BE2C (cell line): ENCODE measurements at regions not wholly inside any gene's neighbourhood (a gene's known extent, or its start where the extent isn't known, plus 50 kb on each side); places are given as distances from the start of the nearest gene placed in this dataset.
A peak's percentile ranks its signal among the peaks of the same experiment; 100 is the strongest.

ENCODE experiments used
- DNase-seq: peaks from one replicate; pipeline ENCODE4 v3.0.0-alpha.2; 2020
- H3K27me3 ChIP-seq: fragments of 250-450 bp; sonication (Bioruptor Pico); 2 replicates; pipeline ENCODE4 v1.5.1; 2020; ENCODE audit warnings: mild to moderate bottlenecking
- H3K36me3 ChIP-seq: fragments of 250-450 bp; sonication (Bioruptor Pico); 2 replicates; pipeline ENCODE4 v1.5.1; 2020; ENCODE audit warnings: mild to moderate bottlenecking
- H3K4me1 ChIP-seq: fragments of 250-450 bp; sonication (Bioruptor Pico); 2 replicates; pipeline ENCODE4 v1.5.1; 2020
- H3K4me3 ChIP-seq: 2 replicates; pipeline ENCODE4 v1.5.1; 2011; ENCODE audit warnings: low read depth, low read length
- H3K9me3 ChIP-seq: fragments of 250-450 bp; sonication (Bioruptor Pico); 2 replicates; pipeline ENCODE4 v1.5.1; 2020
- TF ChIP-seq, protein P1 (sequence below): IDR thresholded peaks from 2 replicates; pipeline ENCODE4 v1.5.1; 2012; ENCODE audit warnings: mild to moderate bottlenecking, low read depth, low read length

DNA sequence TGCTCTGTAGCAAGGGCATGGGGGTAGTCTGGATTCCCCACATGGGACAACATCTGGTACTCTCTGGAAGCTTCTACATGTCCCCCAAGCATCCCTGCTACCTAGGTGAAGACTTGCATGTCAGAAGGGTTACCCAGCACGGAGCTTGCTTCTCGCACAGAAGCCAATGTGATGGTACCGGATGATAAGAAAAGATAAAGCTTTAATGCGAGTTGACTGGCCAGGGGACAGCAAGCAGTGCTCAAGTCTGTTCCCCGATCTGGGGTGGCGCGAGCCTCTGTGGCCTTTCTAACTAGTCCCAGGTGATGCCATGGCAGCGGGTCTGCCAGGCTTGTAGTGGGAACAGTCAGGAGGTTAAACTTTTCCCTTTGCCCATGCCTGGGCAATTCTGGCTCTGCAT, 70.0 kb upstream of the TIAM2 start:
- no peak overlapping the region for H3K4me3 ChIP-seq
- no peaks in the 10 kb centered on the region for H3K27me3 ChIP-seq
- peaks cover 18% of the 10 kb centered on the region for H3K4me1 ChIP-seq
- no peaks in the 10 kb centered on the region for H3K36me3 ChIP-seq
- TF ChIP-seq, protein P1, sequence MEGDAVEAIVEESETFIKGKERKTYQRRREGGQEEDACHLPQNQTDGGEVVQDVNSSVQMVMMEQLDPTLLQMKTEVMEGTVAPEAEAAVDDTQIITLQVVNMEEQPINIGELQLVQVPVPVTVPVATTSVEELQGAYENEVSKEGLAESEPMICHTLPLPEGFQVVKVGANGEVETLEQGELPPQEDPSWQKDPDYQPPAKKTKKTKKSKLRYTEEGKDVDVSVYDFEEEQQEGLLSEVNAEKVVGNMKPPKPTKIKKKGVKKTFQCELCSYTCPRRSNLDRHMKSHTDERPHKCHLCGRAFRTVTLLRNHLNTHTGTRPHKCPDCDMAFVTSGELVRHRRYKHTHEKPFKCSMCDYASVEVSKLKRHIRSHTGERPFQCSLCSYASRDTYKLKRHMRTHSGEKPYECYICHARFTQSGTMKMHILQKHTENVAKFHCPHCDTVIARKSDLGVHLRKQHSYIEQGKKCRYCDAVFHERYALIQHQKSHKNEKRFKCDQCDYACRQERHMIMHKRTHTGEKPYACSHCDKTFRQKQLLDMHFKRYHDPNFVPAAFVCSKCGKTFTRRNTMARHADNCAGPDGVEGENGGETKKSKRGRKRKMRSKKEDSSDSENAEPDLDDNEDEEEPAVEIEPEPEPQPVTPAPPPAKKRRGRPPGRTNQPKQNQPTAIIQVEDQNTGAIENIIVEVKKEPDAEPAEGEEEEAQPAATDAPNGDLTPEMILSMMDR = no peak
- peak; percentile 31 for DNase-seq
- H3K9me3 ChIP-seq = no peaks in the 10 kb centered on the region

DNA sequence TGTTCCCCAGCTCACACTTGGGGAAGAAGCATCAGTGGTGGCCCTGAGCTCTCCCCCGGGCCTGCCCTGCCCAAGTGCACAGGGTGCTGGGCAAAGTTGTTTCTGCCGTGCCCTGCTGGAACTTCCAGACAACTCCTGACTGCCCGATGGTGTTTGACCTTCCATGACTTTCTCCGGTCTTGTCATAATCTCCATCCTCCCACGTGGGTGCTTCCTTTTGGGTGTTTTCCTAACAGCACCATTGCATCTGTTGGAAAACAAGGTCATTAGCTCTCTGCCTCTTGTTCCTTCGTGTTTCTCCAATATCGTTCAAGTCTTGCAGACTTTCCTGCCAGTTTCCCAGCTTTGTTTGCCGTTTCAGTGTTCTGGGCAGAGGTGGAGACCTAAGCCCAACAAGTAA, 68.7 kb upstream of the TIAM2 start:
- Histone ChIP-seq H3K27me3 (no peaks in the 10 kb centered on the region), H3K4me3 (no peak overlapping the region), H3K9me3 (no peaks in the 10 kb centered on the region), H3K36me3 (no peaks in the 10 kb centered on the region), H3K4me1 (peaks cover 21% of the 10 kb centered on the region)
- DNase-seq = no peak
- TF ChIP-seq, protein P1 = no peak

DNA sequence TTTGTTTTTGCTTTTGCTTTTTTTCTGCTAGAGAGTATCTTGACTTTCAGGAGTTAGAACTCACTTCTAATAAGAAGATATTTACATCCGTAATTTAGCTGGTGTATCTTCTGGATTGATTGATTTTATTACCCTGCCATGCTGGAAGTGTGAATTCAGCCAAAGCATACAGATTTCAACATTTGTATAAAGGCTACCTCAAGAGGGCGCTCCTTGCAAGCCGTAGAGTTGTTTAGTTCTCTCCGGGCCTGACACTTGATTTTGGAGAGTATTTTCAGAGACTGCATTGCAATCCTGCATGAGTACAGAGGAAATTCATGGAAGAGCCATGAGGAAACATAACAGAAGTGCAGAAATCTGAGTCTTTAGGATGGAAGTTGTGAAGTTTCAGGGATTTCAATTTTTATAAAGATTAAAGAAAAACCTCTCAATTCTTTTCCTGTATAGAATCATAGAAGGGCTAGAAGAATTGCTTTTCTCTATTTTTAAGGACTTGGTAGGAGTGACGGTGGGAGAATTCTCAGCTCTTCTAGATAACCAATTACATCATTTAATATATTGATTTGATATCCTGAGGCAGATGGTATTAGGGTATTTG, 66.7 kb upstream of the TIAM2 start:
- Histone ChIP-seq H3K4me1 (peaks cover 26% of the 10 kb centered on the region), H3K27me3 (no peaks in the 10 kb centered on the region), H3K4me3 (no peak overlapping the region), H3K36me3 (no peaks in the 10 kb centered on the region), H3K9me3 (no peaks in the 10 kb centered on the region)
- peak; percentile 73 for DNase-seq
- TF ChIP-seq, protein P1 = peak; percentile 92

DNA sequence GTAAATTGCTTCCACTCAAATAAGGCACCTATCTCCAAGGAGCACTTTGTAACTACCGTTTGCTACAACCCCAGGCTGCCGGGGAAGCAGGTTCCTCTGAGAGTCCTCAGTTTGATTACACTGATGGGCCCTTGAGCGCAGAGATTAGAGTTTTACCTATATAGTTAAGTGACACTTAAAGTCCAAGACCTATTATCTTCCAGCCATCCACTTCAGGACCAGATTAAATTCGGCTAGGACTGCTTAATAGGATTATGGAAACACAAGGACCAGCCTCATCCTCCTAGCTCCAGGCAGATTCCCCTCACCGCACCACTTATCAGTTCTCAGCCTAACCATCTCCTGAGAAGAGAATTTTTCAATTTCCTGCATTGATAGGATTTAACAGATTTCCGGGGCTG, 64.7 kb upstream of the TIAM2 start:
- H3K27me3 ChIP-seq = no peaks in the 10 kb centered on the region
- no peaks in the 10 kb centered on the region for H3K9me3 ChIP-seq
- peaks cover 18% of the 10 kb centered on the region for H3K4me1 ChIP-seq
- TF ChIP-seq, protein P1 = no peak
- no peak for DNase-seq
- H3K4me3 ChIP-seq = no peak overlapping the region
- H3K36me3 ChIP-seq = no peaks in the 10 kb centered on the region

DNA sequence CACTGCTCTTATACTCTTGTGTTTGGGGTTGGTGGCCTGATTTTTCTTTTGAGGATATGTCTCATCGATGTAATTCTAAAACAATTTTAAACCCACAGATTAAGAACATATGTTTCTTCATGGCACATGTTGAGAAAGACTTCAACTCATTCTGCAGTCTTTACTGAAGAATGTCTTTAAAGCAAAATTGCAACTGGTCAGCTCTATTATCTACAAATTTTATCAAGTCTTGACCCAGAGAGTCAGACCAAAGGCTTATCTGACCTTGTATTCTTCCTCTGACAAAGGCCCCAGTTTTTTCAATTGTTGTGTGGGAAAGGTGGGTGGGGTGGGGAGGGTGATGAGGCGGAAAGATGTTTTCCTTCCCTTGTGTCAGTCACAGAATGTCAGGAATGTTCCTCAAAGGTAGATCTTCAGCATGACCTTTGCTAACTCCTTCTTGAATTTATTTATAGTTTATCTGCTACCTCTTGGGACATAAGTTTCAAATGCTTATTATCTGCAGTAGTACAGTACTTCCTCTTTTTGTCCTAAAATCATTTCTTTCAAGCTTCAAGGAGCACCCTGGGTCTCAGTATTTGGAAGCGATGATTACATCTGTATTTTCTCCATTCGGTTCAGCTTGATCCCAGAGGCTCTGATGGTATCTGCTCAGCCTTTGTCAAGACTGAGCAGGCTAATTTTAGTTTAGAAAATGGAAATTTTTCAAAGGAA, 63.2 kb upstream of the TIAM2 start:
- Histone ChIP-seq H3K36me3 (no peaks in the 10 kb centered on the region), H3K9me3 (no peaks in the 10 kb centered on the region), H3K27me3 (no peaks in the 10 kb centered on the region), H3K4me1 (peaks cover 18% of the 10 kb centered on the region), H3K4me3 (no peak overlapping the region)
- TF ChIP-seq, protein P1 = no peak
- DNase-seq = no peak

DNA sequence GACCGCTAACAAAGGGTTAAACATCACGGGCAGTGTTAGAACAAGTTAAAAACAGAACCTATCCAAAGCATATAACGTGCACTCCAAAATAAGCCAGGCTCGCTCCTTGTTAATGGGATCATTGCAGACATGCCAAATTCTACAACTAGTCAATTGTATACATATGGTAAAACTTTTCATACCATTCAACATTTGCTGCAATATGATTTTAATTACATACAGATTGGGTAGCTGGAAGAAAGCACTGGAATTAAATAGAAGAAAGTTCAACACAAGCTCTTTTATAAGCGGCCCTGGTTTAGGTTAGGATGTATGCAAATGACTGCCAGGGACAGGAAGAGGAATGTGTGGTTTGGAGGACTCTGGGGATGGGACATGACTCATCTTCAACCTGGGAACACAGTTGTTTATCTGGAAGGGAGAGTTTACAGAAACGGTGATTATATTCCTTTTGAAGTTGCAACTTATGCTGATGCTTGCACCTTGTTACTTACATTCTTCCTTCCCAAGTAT, 62.5 kb upstream of the TIAM2 start:
- no peaks in the 10 kb centered on the region for H3K9me3 ChIP-seq
- TF ChIP-seq, protein P1 = no peak
- no peaks in the 10 kb centered on the region for H3K36me3 ChIP-seq
- peaks cover 18% of the 10 kb centered on the region for H3K4me1 ChIP-seq
- no peak overlapping the region for H3K4me3 ChIP-seq
- H3K27me3 ChIP-seq = no peaks in the 10 kb centered on the region
- DNase-seq = no peak
